ENCODE measurements at regions not wholly inside any gene's neighbourhood (a gene's known extent, or its start where the extent isn't known, plus 50 kb on each side); places are given as distances from the start of the nearest gene placed in this dataset.
A peak's percentile ranks its signal among the peaks of the same experiment; 100 is the strongest.

DNA sequence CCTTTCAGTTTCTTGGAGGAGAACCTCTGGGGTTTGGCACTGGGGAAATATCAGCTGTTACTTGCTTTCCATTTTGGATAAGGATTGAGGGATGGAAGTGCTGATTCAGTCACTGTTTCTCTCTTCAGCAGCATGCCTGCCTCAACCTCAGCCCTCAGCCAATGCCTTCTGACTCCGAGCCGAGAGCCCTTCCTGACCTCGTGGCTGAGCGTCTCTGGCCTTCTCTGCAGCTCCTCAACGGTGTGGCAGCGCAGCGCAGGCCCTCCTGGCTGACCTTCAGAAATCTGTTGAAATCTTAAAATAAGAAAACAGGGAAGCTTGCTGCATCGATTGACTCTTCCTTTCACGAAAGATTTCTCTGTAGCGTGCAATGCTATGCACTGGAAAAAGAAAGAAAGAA is 434.3 kb upstream of the FAT1 start:
- H3K4me3 ChIP-seq (ENCODE audit: low read depth, low read length): no peak overlapping the region
- no peak for DNase-seq (ENCODE audit: low read depth)
- TF ChIP-seq, protein P1, sequence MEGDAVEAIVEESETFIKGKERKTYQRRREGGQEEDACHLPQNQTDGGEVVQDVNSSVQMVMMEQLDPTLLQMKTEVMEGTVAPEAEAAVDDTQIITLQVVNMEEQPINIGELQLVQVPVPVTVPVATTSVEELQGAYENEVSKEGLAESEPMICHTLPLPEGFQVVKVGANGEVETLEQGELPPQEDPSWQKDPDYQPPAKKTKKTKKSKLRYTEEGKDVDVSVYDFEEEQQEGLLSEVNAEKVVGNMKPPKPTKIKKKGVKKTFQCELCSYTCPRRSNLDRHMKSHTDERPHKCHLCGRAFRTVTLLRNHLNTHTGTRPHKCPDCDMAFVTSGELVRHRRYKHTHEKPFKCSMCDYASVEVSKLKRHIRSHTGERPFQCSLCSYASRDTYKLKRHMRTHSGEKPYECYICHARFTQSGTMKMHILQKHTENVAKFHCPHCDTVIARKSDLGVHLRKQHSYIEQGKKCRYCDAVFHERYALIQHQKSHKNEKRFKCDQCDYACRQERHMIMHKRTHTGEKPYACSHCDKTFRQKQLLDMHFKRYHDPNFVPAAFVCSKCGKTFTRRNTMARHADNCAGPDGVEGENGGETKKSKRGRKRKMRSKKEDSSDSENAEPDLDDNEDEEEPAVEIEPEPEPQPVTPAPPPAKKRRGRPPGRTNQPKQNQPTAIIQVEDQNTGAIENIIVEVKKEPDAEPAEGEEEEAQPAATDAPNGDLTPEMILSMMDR (IDR thresholded peaks at IDR 0.05; ENCODE audit: control insufficient read depth, extremely low read depth, insufficient read depth): no peak

DNA sequence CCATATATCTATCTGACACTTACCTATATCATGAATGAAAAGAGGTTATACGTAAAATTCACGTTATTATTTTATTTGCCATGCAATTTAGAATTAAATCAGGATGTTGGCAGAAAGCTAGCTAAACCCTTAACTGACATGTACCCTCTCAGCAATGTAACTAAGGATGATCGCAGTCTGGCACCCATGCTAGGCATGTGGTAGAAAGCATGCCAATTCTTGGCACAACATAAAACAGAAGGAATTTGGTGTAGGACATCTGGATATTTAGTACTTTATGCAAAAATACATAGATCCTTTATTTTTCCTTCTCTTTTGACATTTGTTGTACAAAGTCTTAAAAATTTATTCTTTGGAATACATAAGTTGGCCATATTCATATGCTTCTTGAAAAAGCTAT is 436.8 kb upstream of the FAT1 start:
- H3K4me3 ChIP-seq (ENCODE audit: low read depth, low read length): no peak overlapping the region
- no peak for DNase-seq (ENCODE audit: low read depth)
- TF ChIP-seq, protein P1 (IDR thresholded peaks at IDR 0.05; ENCODE audit: control insufficient read depth, extremely low read depth, insufficient read depth): no peak

DNA sequence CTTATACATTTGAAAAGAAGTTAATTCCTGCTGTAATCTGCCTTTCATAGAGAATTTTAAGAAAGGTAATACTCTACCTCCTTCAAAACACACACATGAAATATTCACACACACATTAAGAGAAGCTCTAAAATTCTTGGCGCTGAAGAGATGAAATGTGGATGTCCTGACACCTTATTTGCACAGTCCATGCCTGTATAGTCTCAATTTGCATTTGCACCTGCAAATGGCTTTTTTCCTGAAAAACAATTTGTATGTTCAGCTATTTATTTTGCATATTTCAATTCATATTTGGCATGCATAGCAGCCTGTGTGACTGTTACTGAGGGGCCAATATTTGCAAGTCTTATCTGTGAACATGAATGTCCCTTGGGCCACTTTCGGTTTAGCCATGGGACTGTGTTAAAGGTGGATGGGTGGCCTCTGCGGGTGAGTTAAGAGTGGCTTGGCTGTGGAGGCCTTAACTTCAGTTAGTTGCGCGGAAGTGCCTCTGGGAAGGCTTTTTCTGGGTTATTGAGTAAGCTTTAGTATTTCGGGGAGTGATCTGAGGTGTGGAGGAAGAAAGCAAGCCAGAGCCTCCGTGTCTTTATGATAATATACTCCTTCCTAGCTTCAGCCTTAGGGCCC is 443.3 kb upstream of the FAT1 start:
- DNase-seq (ENCODE audit: low read depth): no peak
- TF ChIP-seq, protein P1 (IDR thresholded peaks at IDR 0.05; ENCODE audit: control insufficient read depth, extremely low read depth, insufficient read depth): no peak
- no peak overlapping the region for H3K4me3 ChIP-seq (ENCODE audit: low read depth, low read length)

DNA sequence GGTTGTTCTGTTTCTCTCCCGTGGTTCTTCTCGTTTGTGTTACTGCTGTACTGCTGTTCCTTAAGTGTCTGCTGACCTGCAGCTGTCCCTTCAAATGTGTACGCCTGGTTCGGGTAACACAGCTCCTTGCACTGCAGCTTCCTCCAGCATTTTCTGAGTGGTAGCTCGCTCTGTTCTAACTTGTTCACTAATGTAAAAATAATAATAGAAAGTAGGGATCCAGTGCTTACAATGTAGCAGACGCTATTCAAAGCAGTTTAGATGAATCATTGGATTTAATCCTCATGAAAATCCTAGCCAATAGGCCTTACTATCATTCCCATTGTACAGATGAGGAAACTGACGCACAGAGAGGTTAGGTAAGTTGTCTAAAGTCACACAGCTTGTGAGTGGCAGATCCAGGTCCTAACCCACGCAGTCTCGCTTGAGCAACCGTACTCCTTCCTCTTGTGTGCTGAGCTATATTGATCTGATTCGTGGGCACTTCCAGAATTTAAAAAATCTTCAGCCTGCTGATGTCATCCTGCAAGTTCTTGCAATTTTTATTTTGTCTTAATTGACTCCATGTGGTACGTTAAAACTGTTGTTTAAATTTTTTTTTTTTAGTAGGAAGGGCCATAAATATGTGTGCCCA is 448.2 kb upstream of the FAT1 start:
- no peak for DNase-seq (ENCODE audit: low read depth)
- no peak overlapping the region for H3K4me3 ChIP-seq (ENCODE audit: low read depth, low read length)
- TF ChIP-seq, protein P1 (IDR thresholded peaks at IDR 0.05; ENCODE audit: control insufficient read depth, extremely low read depth, insufficient read depth): no peak

DNA sequence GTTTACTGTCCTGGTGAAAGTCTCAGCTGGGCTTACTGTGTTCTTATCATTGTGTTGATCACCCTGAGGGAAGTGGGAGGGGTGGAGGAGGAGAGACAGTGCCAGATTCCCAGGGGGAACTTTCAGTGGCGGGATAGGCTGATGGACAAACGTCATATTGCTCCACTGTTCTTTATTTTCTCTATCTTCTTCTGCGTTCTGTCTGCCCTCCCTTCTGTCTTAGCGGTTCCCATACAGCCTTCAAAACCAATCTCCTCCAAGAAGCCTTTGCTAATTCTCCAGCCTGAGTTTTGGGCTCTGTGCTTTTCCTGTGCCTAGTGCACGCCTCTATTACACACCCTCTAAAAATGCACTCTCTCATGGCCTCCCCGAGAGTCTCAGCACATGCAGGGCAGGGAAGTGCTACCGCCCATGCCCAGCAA is 448.7 kb upstream of the FAT1 start:
- TF ChIP-seq, protein P1 (IDR thresholded peaks at IDR 0.05; ENCODE audit: control insufficient read depth, extremely low read depth, insufficient read depth): no peak
- H3K4me3 ChIP-seq (ENCODE audit: low read depth, low read length): no peak overlapping the region
- DNase-seq (ENCODE audit: low read depth): peak; percentile 27

DNA sequence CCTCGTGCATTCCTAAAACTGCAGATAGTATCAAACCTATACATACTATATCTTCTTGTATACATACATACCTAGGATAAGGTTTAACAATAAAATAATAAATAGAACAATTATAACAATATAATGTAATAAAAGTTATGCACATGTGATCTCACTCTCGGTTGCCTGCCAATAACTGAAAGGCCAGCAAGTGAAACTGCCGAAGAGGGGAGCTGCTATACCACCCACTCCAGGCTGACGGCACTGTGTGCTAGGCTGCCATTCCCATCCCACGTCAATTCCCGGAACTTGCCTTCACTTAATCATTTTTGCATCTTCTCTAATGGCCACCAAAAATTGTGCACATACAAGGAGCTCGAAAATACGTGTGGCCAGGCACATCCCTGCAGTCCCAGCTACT is 451.1 kb upstream of the FAT1 start:
- TF ChIP-seq, protein P1 (IDR thresholded peaks at IDR 0.05; ENCODE audit: control insufficient read depth, extremely low read depth, insufficient read depth): no peak
- no peak for DNase-seq (ENCODE audit: low read depth)
- H3K4me3 ChIP-seq (ENCODE audit: low read depth, low read length): no peak overlapping the region

DNA sequence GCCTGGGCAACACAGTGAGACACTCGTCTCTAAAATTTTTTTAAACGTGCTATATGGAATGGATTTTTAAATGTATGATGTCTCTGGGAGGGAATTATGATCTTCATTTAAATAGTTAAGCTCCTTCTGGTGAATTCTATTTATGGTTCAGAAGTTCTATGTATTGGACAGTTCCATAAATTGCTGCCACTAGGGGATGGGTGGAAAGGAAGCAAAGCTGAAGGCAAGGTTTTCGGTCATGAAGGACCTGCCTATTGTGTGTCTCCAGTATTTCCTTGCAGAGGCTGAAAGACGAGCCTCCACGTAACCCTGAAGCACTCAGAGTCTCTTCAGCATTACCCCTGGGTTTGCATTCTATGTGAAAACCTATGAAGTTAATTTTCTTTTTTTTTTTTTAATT is 451.5 kb upstream of the FAT1 start:
- DNase-seq (ENCODE audit: low read depth): no peak
- H3K4me3 ChIP-seq (ENCODE audit: low read depth, low read length): no peak overlapping the region
- TF ChIP-seq, protein P1 (IDR thresholded peaks at IDR 0.05; ENCODE audit: control insufficient read depth, extremely low read depth, insufficient read depth): no peak
